ENCODE measurements at regions not wholly inside any gene's neighbourhood (a gene's known extent, or its start where the extent isn't known, plus 50 kb on each side); places are given as distances from the start of the nearest gene placed in this dataset.
A peak's percentile ranks its signal among the peaks of the same experiment; 100 is the strongest.

- ATAC-seq (no peak), DNase-seq (ENCODE audit: extremely low read depth in 1 of 4, low spot score in 3 of 4) (no peak), FAIRE-seq (no peak)
- no peak for TF ChIP-seq IRF2 (CRISPR knock-in tag; IDR thresholded peaks at IDR 0.05)
- no peak for TF ChIP-seq SMARCA5 (IDR thresholded peaks at IDR 0.05)
- no peak for TF ChIP-seq CBX1 (IDR thresholded peaks at IDR 0.05; ENCODE audit: low read depth)
- H4K20me1 ChIP-seq (replicated peaks; ENCODE audit: control insufficient read depth, insufficient read depth, low read length) = no peaks in the 10 kb centered on the region
- H3K27me3 ChIP-seq (ENCODE audit: control insufficient read depth in 2 of 2, insufficient read depth in 2 of 2, low read length in 2 of 2) = no peaks in the 10 kb centered on the region
- CTCF ChIA-PET (ENCODE audit: low intra/inter-chr PET ratio) = no interaction called here
- no peaks in the 10 kb centered on the region for H3K4me1 ChIP-seq (replicated peaks in 1 of 2; ENCODE audit: control insufficient read depth in 2 of 2, insufficient read depth in 2 of 2, low read length in 2 of 2)
- POLR2A ChIA-PET = no interaction called here
- no peaks in the 10 kb centered on the region; the same call in 1 of the 2 replicates for H3K9me3 ChIP-seq (replicated peaks; ENCODE audit: control insufficient read depth, insufficient read depth, low read depth, low read length)
- no peaks in the 10 kb centered on the region for H3K36me3 ChIP-seq (ENCODE audit: control insufficient read depth, insufficient read depth, low read length)
- no peak overlapping the region for H3K9ac ChIP-seq (ENCODE audit: insufficient read depth in 1 of 2, low read depth in 2 of 2, low read length in 2 of 2)
- no peaks in the 10 kb centered on the region for H3K79me2 ChIP-seq (ENCODE audit: control insufficient read depth, insufficient read depth, low read length)
- in situ Hi-C loops (cut with MboI) (no loop called here), intact Hi-C loops (cut with micrococcal nuclease) (no loop called here)
- no peak overlapping the region for H3K4me2 ChIP-seq (ENCODE audit: insufficient read depth, low read length)
- BruUV-seq (replicated peaks) = no TSS peak
- H3K4me3 ChIP-seq = no peak overlapping the region
- no peaks in the 10 kb centered on the region for H3K9me1 ChIP-seq (ENCODE audit: control insufficient read depth, insufficient read depth, low read length)
- no peak overlapping the region for H3K27ac ChIP-seq (ENCODE audit: extremely low read depth, low read depth, low read length)
- H2AFZ ChIP-seq (ENCODE audit: low read depth, low read length) = no peak overlapping the region
Measured at GRCh38 chr21:20875742-20876141, 122.5 kb upstream of the NCAM2 start.

- 0% methylated on average over 2 of the region's 2 CpGs for WGBS (ENCODE audit: insufficient coverage, low coverage, missing lambda C conversion rate)
- TF ChIP-seq XRCC4 (IDR thresholded peaks at IDR 0.05; ENCODE audit: extremely low read depth, insufficient read depth, insufficient read length) (no peak), ZBTB1 (CRISPR knock-in tag; IDR thresholded peaks at IDR 0.05; ENCODE audit: borderline replicate concordance, low read depth) (no peak), SUPT5H (IDR thresholded peaks at IDR 0.05) (no peak), ZNF740 (CRISPR knock-in tag; IDR thresholded peaks at IDR 0.05) (no peak), ZNF740 (tag; IDR thresholded peaks at IDR 0.05) (no peak), DACH1 (IDR thresholded peaks at IDR 0.05; ENCODE audit: partially characterized antibody) (peak; percentile 91), HDAC1 (IDR thresholded peaks at IDR 0.05) (no peak), MTA3 (IDR thresholded peaks at IDR 0.05; ENCODE audit: borderline replicate concordance) (no peak), GTF2A2 (tag; IDR thresholded peaks at IDR 0.05) (no peak)
- no peak for FAIRE-seq
- no peaks in the 10 kb centered on the region for H3K4me1 ChIP-seq (replicated peaks in 1 of 2; ENCODE audit: control insufficient read depth in 2 of 2, insufficient read depth in 2 of 2, low read length in 2 of 2)
- intact Hi-C loops (cut with micrococcal nuclease) = no loop called here
- no peak overlapping the region for H2AFZ ChIP-seq (ENCODE audit: low read depth, low read length)
- no peak overlapping the region for H3K9ac ChIP-seq (ENCODE audit: insufficient read depth in 1 of 2, low read depth in 2 of 2, low read length in 2 of 2)
- no peaks in the 10 kb centered on the region for H4K20me1 ChIP-seq (replicated peaks; ENCODE audit: control insufficient read depth, insufficient read depth, low read length)
- no peak for ATAC-seq
- H3K27me3 ChIP-seq (ENCODE audit: control insufficient read depth in 2 of 2, insufficient read depth in 2 of 2, low read length in 2 of 2) = no peaks in the 10 kb centered on the region
- no peak overlapping the region for H3K4me3 ChIP-seq
- no peak overlapping the region for H3K27ac ChIP-seq (ENCODE audit: extremely low read depth, low read depth, low read length)
- H3K4me2 ChIP-seq (ENCODE audit: insufficient read depth, low read length) = no peak overlapping the region
- ChIA-PET CTCF (ENCODE audit: low intra/inter-chr PET ratio) (no interaction called here), POLR2A (no interaction called here)
- in situ Hi-C loops (cut with MboI) = no loop called here
- no TSS peak for BruUV-seq (replicated peaks)
- H3K9me3 ChIP-seq (replicated peaks; ENCODE audit: control insufficient read depth, insufficient read depth, low read depth, low read length) = no peaks in the 10 kb centered on the region
- H3K36me3 ChIP-seq (ENCODE audit: control insufficient read depth, insufficient read depth, low read length) = no peaks in the 10 kb centered on the region
- no peaks in the 10 kb centered on the region for H3K9me1 ChIP-seq (ENCODE audit: control insufficient read depth, insufficient read depth, low read length)
- H3K79me2 ChIP-seq (ENCODE audit: control insufficient read depth, insufficient read depth, low read length) = no peaks in the 10 kb centered on the region
- no peak for DNase-seq (ENCODE audit: extremely low read depth in 1 of 4, low spot score in 3 of 4)
Measured at GRCh38 chr21:20877976-20878375, 120.2 kb upstream of the NCAM2 start.

All from K562 (cell line).